ENCODE measurements at regions not wholly inside any gene's neighbourhood (a gene's known extent, or its start where the extent isn't known, plus 50 kb on each side); places are given as distances from the start of the nearest gene placed in this dataset.

DNA sequence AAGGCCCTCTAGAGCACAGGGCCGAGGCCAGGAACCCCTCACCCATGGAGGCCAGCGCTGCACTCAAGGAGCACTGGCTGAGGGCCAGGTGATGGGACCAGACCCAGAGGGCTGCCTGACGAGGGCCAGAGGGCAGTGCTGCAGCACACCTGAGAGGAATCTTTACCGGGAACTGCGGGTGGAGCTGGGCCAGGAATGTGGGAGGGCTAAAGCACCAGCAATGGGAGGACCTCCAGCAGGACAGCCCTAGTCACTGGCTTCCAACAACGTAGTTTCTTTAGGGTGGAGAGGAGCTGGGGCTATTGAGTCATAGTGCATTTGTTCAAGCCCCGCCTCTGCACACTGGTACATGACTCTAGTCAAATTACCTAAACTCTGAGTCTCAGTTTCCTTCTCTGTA lies 143.4 kb downstream of the TMEM17 start:
- TF ChIP-seq, protein P1, sequence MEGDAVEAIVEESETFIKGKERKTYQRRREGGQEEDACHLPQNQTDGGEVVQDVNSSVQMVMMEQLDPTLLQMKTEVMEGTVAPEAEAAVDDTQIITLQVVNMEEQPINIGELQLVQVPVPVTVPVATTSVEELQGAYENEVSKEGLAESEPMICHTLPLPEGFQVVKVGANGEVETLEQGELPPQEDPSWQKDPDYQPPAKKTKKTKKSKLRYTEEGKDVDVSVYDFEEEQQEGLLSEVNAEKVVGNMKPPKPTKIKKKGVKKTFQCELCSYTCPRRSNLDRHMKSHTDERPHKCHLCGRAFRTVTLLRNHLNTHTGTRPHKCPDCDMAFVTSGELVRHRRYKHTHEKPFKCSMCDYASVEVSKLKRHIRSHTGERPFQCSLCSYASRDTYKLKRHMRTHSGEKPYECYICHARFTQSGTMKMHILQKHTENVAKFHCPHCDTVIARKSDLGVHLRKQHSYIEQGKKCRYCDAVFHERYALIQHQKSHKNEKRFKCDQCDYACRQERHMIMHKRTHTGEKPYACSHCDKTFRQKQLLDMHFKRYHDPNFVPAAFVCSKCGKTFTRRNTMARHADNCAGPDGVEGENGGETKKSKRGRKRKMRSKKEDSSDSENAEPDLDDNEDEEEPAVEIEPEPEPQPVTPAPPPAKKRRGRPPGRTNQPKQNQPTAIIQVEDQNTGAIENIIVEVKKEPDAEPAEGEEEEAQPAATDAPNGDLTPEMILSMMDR (IDR thresholded peaks at IDR 0.05): no peak
- no peak for TF ChIP-seq EZH2 (IDR thresholded peaks at IDR 0.05; ENCODE audit: borderline replicate concordance, insufficient read depth, low read depth, low read length, poor library complexity, severe bottlenecking)

Measured in B cell (primary cell).